Right cardiac atrium (tissue), 5 donors: ENCODE measurements at regions not wholly inside any gene's neighbourhood (a gene's known extent, or its start where the extent isn't known, plus 50 kb on each side); places are given as distances from the start of the nearest gene placed in this dataset.

Experiments used
- ATAC-seq, 2 donors: fragments of 200-7000 bp; cut with Tn5 transposase; one replicate each; pipeline versions ENCODE4 v1.8.0 to v1.9.1; 2020; ENCODE audit warnings: moderate library complexity in 2 of 2, mild to moderate bottlenecking in 1 of 2
- DNase-seq, 3 donors: peaks; one replicate each; pipeline ENCODE4 v3.0.0-alpha.2; 2020
- H3K27ac ChIP-seq: one replicate; pipeline ENCODE4 v1.5.1; 2013; ENCODE audit warnings: mild to moderate bottlenecking, low read length, control low read depth, moderate library complexity
- H3K27me3 ChIP-seq: one replicate; pipeline ENCODE4 v1.6.1; 2013; ENCODE audit not compliant: control insufficient read depth, insufficient read depth
- H3K4me1 ChIP-seq: one replicate; pipeline ENCODE4 v1.6.1; 2013; ENCODE audit warnings: low read length; ENCODE audit not compliant: control insufficient read depth, insufficient read depth
- H3K4me3 ChIP-seq: one replicate; pipeline ENCODE4 v1.5.1; 2013; ENCODE audit warnings: low read length, control low read depth
- H3K9me3 ChIP-seq: one replicate; pipeline ENCODE4 v1.6.1; 2013; ENCODE audit warnings: low read length; ENCODE audit not compliant: control insufficient read depth
- WGBS: extraction: QIAGEN DNeasy Blood & Tissue Kit; methylation state at CpG from one replicate; pipeline ENCODE4 v1.1.7; 2013; 5-methylcytosine and 5-hydroxymethylcytosine counted together
- intact Hi-C, 4 donors: fragments of 100-400 bp; cut with DNase I; formaldehyde crosslinking; loops; one replicate each; pipeline versions ENCODE4 v1.11.0 to v1.14.0; 2022 to 2023
- donor health status: healthy with polysubstance abuse.
- donor health status: DM: no; HTN: yes; CAD: no.
- donor health status: DM: no; HTN: no; CAD: no.
- donor health status: DM: no; HTN: yes; CAD: no; lungs with severe emphysema.
- donor health status: DM: yes; HTN: yes; CAD: no.

GRCh38 chr4:30450474-30450873, 269.7 kb upstream of the PCDH7 start:
- Histone ChIP-seq H3K27me3 (no peaks in the 10 kb centered on the region), H3K9me3 (no peaks in the 10 kb centered on the region), H3K4me3 (no peak overlapping the region), H3K27ac (no peak overlapping the region), H3K4me1 (no peaks in the 10 kb centered on the region)
- intact Hi-C loops: no loop called here
- ATAC-seq (no peak), DNase-seq (no peak)

DNA sequence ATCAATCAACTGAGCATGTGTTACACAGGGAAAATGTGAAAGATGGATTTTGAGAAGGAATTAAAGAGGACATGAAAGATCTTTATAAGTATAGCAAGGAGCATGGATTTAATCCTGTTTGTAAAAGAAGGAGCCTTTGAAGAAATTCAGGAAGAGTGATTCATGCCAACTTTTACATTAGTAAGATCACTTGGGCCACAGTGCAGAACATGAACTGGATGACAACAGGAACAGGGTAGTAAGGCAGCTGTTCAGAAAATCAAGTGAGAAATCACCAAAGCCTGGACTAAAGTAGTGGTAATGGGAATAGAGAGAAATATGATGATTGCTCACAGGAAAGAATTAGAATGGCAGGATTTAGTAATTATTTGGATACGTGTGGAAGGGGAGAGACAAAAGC, 265.7 kb upstream of the PCDH7 start:
- ATAC-seq: no peak
- Histone ChIP-seq H3K4me3 (no peak overlapping the region), H3K27me3 (no peaks in the 10 kb centered on the region), H3K9me3 (no peaks in the 10 kb centered on the region), H3K27ac (no peak overlapping the region), H3K4me1 (no peaks in the 10 kb centered on the region)
- intact Hi-C loops: no loop called here
- no peak for DNase-seq
- WGBS: 84% methylated on average over 1 of the region's 1 CpG

DNA sequence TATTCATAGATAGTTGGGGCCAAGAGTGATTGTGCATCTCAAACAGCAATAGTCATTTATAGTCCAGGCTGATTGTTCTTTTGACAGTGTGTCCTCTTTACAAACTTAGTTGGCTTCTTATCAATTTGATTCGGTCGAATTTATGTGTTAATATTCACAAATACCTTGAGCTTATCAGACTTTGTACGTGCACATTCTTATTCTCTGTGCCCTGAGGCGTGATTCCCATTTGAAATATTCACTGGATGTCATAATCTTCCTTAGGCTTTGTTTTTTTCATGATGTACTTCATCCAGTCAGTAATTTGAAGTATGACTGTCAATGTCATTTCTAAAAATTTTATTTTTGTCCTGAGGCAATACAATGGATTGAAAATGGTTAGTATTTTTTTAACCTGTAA, 263.5 kb upstream of the PCDH7 start:
- Histone ChIP-seq H3K4me1 (no peaks in the 10 kb centered on the region), H3K4me3 (no peak overlapping the region), H3K9me3 (no peaks in the 10 kb centered on the region), H3K27me3 (no peaks in the 10 kb centered on the region), H3K27ac (no peak overlapping the region)
- ATAC-seq (no peak), DNase-seq (no peak)
- intact Hi-C loops: no loop called here
- WGBS: 69% methylated on average over 4 of the region's 4 CpGs

GRCh38 chr4:30460818-30461217, 259.4 kb upstream of the PCDH7 start:
- Histone ChIP-seq H3K27me3 (no peaks in the 10 kb centered on the region), H3K4me3 (no peak overlapping the region), H3K27ac (no peak overlapping the region), H3K4me1 (no peaks in the 10 kb centered on the region), H3K9me3 (no peaks in the 10 kb centered on the region)
- WGBS: 55% methylated on average over 3 of the region's 3 CpGs
- ATAC-seq (no peak), DNase-seq (no peak)
- intact Hi-C loops: no loop called here

- Histone ChIP-seq H3K9me3 (no peaks in the 10 kb centered on the region), H3K4me1 (no peaks in the 10 kb centered on the region), H3K4me3 (no peak overlapping the region), H3K27me3 (no peaks in the 10 kb centered on the region), H3K27ac (no peak overlapping the region)
- ATAC-seq: no peak
- intact Hi-C loops: no loop called here
- 70% methylated on average over 5 of the region's 5 CpGs for WGBS
- no peak for DNase-seq
These were observed 259.0 kb upstream of the PCDH7 start for GRCh38 chr4:30461218-30461617.

- Histone ChIP-seq H3K4me1 (no peaks in the 10 kb centered on the region), H3K9me3 (no peaks in the 10 kb centered on the region), H3K27me3 (no peaks in the 10 kb centered on the region), H3K4me3 (no peak overlapping the region), H3K27ac (no peak overlapping the region)
- intact Hi-C loops: no loop called here
- DNase-seq: no peak
- WGBS: 89% methylated on average over 6 of the region's 6 CpGs
- no peak for ATAC-seq
These were observed 257.6 kb upstream of the PCDH7 start for GRCh38 chr4:30462445-30463090.

- WGBS: 75% methylated on average over 3 of the region's 3 CpGs
- intact Hi-C loops: no loop called here
- no peak for ATAC-seq
These were observed 248.3 kb upstream of the PCDH7 start for GRCh38 chr4:30471861-30472260.

DNA sequence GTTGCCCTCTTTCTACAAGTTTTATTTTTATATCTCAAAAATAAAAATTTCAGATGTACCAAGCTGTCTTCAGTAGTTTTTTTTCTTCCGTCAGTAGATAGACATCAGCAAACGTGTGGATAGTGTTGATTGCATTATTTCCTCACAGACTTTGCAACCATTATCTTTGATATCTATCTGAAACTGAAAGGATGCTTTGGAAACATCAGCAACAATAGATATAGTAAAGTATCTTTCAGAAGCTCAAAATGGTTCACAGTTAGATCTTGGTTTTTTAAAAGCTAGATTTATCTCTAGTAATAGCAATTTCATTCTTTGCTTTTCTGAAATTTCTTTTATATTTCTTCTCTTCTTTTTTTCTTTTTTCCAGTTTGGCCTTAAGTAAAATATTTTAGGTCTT, 246.9 kb upstream of the PCDH7 start:
- no peak for ATAC-seq
- DNase-seq: no peak
- intact Hi-C loops: no loop called here
- H3K27ac ChIP-seq: no peak overlapping the region
- H3K4me1 ChIP-seq: no peaks in the 10 kb centered on the region
- 54% methylated on average over 2 of the region's 2 CpGs for WGBS
- H3K27me3 ChIP-seq: no peaks in the 10 kb centered on the region
- H3K9me3 ChIP-seq: no peaks in the 10 kb centered on the region
- H3K4me3 ChIP-seq: no peak overlapping the region

More at GRCh38 chr4:30471861-30472260, 248.3 kb upstream of the PCDH7 start:
- H3K27me3 ChIP-seq: no peaks in the 10 kb centered on the region
- H3K27ac ChIP-seq: no peak overlapping the region
- no peak overlapping the region for H3K4me3 ChIP-seq
- no peaks in the 10 kb centered on the region for H3K9me3 ChIP-seq
- H3K4me1 ChIP-seq: no peaks in the 10 kb centered on the region
- no peak for DNase-seq

GRCh38 chr4:30495251-30495650, 224.9 kb upstream of the PCDH7 start:
- no peak for ATAC-seq

GRCh38 chr4:30495651-30496310, 224.4 kb upstream of the PCDH7 start:
- intact Hi-C loops: no loop called here
- no peak overlapping the region for H3K4me3 ChIP-seq
- ATAC-seq: no peak
- H3K9me3 ChIP-seq: no peaks in the 10 kb centered on the region
- DNase-seq: no peak
- H3K27me3 ChIP-seq: no peaks in the 10 kb centered on the region
- WGBS: 66% methylated on average over 3 of the region's 3 CpGs
- no peak overlapping the region for H3K27ac ChIP-seq
- no peaks in the 10 kb centered on the region for H3K4me1 ChIP-seq

More at GRCh38 chr4:30495251-30495650, 224.9 kb upstream of the PCDH7 start:
- no peaks in the 10 kb centered on the region for H3K9me3 ChIP-seq
- H3K27me3 ChIP-seq: no peaks in the 10 kb centered on the region
- H3K4me1 ChIP-seq: no peaks in the 10 kb centered on the region
- intact Hi-C loops: no loop called here
- no peak for DNase-seq
- no peak overlapping the region for H3K4me3 ChIP-seq
- no peak overlapping the region for H3K27ac ChIP-seq
- 92% methylated on average over 3 of the region's 3 CpGs for WGBS

DNA sequence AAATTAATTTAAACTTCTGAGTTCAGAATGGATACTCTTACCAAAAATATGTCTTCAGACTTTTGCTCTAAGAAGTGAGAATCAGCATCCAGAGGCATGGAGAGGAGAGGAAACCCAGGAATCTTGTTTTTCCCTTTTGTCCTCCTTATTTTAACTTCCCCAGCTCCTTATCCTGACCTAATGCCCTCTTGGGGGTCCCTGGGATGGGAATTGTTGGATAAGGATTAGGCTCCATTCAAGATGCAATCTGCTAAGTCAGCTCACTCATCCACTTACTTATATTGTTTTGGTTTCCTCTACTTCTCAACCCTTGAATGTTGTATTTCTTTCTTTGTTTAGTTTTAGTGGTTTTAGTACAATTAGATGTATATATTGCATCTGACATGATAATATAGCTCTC, 208.4 kb upstream of the PCDH7 start:
- H3K4me3 ChIP-seq: no peak overlapping the region
- no peaks in the 10 kb centered on the region for H3K27me3 ChIP-seq
- DNase-seq (no peak), ATAC-seq (no peak)
- intact Hi-C loops: no loop called here
- H3K9me3 ChIP-seq: no peaks in the 10 kb centered on the region
- no peak overlapping the region for H3K27ac ChIP-seq
- H3K4me1 ChIP-seq: no peaks in the 10 kb centered on the region

DNA sequence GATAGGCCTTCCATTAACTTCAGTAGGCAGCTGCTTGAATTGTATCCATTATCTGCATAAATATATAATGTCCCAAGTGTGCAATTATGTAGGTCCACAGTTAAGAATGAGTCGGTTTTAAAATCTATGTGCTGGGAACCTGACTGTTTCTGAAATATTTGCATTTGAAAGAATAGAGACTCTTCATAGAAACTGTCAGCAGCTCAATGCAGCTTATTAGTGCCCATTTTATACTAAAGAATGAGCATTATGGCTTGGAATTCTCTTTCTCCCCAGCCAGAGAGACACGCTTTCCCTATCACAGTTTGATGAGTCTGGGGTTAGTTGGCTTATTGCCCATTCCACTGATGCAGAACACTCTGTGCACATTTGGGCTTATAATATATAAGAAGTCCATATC, 202.0 kb upstream of the PCDH7 start:
- Histone ChIP-seq H3K4me1 (no peaks in the 10 kb centered on the region), H3K27me3 (no peaks in the 10 kb centered on the region), H3K9me3 (no peaks in the 10 kb centered on the region), H3K4me3 (no peak overlapping the region), H3K27ac (no peak overlapping the region)
- 21% methylated on average over 2 of the region's 2 CpGs for WGBS
- DNase-seq (no peak), ATAC-seq (no peak)
- intact Hi-C loops: no loop called here
